ENCODE measurements at regions not wholly inside any gene's neighbourhood (a gene's known extent, or its start where the extent isn't known, plus 50 kb on each side); places are given as distances from the start of the nearest gene placed in this dataset.
A peak's percentile ranks its signal among the peaks of the same experiment; 100 is the strongest.

DNA sequence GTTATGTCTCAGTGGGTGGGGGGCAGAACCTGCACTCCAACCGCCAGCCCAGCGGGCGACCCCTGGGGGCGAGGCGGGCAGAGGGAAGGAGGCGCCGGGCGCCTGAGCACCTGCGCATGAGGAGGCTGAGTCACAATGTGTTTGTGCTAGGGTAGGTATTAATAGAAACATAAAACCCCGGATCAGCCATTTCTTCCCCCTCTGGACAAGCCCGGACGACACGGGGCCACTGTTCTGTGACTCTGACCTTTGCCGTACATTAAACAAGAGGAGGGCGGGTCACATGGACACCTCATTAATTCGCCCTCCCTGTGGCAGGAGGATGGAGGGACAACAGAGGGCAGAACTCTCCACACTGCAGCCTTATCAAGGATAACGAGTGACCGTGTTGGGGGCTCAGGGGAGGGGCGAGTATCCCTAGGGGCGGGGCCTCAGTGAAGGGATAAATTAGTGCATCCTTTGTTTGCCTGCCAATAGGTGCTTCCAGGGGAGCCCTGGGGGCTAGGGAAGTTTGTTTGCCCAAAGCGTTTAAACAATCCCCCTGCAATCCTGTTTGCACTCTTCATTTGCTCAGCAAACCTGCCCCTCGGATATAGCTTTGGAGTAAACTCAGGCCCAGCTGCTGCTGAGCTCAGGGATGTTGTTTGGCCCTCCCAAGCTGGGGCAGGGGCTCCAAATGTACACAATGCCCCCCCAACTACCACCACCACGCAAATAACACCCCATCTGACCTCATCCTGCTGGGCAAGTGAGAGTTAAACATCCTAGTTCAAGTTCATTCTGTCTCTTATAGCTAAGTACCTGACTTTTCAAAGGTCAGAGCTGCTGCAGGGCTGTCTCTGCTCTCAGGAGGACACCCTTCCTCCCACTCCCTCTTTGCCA is 171.2 kb upstream of the GLI2 start:
- intact Hi-C loops (cut with DNase I): no loop called here

DNA sequence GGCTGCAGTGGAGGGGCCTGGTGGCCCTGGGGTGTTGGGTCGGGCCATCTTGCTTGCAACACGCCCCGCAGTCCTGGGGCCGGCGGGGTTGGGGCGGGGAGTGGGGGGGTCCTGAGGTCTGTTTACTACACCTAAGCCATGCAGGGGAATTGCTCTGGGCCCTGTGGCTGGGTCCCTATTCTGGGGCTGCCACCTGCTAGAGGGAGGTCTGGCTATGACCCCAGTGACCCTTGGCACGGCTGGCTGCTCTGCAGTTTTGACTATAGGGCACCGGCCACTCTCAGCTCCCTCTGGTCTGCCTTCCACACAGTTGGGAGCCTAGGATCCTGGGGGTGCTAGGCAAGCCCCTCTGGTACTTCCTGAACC is 170.6 kb upstream of the GLI2 start:
- intact Hi-C loops (cut with DNase I): no loop called here
- no peak for ATAC-seq (ENCODE audit: poor library complexity)
- DNase-seq: no peak

More for the DNA sequence above, 171.2 kb upstream of the GLI2 start:
- no peak for DNase-seq
- ATAC-seq (ENCODE audit: poor library complexity): no peak

DNA sequence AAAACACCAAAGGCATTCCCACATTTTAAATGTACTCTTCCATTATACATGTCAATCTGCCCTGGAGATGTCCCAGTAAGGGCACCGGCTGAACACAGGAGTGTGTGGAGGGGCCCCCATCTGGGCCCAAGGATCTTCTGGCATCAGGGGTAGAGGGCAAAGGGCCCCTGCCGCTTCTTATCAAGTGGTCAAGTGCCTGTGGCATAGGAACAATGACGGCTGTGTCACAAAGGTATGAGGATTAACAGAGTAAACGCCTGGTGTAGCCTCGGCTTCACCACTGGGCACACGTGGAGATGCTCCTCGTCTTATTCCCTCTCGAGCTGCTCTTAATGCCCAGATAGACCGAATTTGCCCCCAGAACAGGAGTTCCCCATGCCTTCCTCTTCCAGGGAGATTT is 169.7 kb upstream of the GLI2 start:
- intact Hi-C loops (cut with DNase I): no loop called here
- peak; percentile 10 for ATAC-seq (ENCODE audit: poor library complexity)
- no peak for DNase-seq

DNA sequence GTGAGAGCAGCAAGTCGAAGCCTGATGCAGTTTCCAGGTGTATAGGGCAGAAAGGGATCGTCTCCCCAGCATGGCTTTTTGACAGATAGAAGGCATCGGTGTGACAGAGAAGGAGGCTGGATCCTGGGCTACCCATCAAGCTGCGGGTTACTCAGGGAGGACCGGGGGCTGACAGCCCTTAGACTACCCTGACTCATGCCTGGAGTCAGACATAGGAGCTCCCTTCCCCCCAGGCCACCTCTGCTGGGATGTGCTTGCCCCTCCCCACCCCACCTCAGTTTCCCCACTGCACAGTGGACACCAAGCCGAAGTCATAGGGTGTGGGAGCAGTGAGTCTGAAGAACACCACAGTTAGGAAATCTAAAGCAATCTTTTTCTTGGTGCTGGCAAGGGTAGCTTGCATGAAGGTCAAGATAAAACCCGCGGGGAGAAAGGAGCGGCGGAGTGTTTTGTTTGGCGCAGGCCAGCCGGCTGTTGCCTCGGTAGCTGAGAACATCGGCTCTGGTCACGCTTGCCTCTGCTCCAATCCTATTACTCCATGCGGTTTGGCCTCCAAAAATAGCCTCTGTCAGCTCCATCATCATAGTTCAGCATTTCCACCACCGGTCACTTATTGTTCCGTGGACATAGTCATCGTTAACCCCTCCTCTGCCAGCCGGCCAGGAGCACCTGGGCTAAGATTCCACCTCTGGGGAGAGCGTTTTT is 169.2 kb upstream of the GLI2 start:
- ATAC-seq (ENCODE audit: poor library complexity): peak; percentile 92
- intact Hi-C loops (cut with DNase I): no loop called here

DNA sequence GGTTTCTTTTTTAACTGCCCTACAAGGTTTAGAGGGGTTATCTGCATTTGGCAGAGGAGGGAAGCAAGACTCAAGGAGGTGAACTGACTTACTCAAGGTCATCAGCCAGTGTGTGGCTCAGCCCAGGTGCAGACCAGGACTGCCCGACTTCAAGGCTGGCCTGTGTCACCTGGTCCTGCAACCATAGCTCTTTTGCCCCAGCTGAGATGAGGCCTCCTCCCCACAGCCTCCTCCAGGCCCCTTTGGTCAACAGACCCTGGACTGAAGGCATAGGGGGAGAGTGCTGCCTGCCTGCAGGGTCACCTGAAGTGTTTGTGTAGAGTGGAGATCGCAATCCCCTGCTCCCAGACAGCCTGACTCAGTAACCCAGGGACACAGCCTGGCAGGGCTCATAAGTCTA is 168.5 kb upstream of the GLI2 start:
- intact Hi-C loops (cut with DNase I): no loop called here
- ATAC-seq (ENCODE audit: poor library complexity): peak; percentile 4

More for the DNA sequence above, 169.2 kb upstream of the GLI2 start:
- DNase-seq: peak; percentile 90

DNA sequence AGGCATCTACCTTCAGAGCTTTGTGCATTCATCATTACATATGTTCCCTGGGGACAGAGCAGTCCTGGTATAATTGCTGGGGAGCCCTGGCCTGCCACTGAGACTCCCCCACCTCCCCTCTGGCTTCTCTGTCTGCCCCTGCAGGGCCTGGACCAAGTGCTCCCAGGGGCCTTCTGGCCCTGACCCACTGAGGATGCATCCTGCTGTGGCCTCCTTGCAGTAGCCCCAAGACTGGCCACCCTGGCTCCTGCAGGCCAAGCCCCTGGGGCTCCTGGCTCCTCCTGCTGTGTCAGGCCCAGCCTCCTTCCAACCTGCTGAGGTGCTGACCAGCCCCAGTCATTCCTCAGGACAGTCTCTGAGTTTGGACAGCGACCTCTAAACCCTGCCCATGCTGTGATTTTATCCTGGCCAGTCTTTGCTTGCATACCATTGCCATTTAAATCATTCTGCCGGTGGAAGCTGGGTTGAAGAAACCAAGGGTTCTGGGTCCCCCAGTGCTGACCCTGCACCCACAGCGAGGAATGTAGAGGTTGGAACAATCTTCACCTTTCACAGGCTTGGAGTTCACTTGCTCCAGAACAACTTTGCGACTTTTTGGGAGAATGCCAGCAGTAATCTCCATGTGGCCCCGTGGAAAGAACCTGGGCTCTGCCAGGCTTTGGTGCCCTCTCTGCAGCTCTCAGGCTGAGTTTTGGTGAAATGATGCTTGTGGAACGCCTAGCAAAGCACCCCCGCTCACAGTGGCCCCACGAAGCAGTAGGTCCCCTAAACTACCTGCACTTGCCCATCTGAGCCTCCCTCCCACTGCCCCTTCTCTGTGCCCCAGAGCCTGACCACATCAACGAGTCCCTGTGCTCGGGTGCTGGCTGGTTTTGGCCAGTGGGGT is 167.3 kb upstream of the GLI2 start:
- no peak for ATAC-seq (ENCODE audit: poor library complexity)
- intact Hi-C loops (cut with DNase I): no loop called here
- DNase-seq: no peak

More for the DNA sequence above, 168.5 kb upstream of the GLI2 start:
- no peak for DNase-seq

DNA sequence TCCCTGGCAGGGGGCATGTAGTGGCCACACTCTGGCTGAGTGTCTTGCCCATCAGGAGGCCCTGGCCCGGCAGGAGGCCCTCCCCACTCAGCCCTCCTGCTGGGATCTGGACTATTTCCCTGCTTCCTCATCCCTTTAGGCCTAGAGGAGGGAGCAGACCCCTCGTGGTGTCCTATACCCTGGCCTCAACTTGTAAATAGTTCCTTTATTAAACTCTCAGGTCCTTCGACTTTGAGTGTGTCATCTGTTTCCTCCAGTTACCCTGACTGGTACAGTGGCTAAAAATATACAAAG is 166.7 kb upstream of the GLI2 start:
- DNase-seq (no peak), ATAC-seq (ENCODE audit: poor library complexity) (no peak)
- intact Hi-C loops (cut with DNase I): no loop called here

DNA sequence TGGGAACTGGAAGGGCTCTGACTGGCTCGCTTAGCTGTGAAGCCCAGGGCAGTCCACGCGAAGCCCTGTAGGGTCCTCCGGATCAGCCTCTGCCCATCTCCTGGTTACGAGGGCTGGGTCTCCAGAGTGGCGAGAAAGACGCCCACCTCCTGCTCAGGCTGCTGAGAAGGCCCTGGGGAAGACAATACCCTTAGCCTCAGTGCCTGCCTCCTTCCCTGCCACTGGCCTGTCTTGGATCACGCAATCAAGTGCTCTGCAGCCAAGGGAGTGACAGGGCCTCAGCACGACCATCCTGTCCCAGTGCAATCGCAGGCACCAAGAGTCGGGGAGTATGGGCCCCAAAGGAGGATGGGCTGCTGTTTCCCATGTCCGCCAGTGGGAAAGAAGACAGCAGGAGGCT is 165.7 kb upstream of the GLI2 start:
- ATAC-seq (ENCODE audit: poor library complexity) (no peak), DNase-seq (no peak)
- intact Hi-C loops (cut with DNase I): loop anchor here (10.0 kb wide), 1 partner anchor 125 kb away; no protein-coding TSS in a partner anchor

DNA sequence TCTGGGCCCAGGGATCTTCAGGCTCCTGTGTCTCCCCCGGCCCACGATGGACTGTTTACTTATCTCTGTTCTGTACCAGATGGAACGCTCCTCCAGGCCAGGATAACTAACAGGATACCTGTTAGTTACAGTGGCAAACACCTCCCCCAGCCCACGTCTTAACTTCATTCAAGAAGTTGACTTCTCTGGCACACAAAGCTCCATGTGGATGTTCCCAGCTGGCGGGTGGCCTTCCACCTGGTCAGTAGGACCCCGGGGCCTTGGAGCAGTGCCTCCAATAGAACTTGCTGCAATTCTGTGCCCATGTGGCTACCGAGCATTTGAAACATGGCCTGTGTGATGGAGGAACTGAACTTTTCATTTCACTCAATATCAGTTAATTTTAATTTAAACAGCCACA is 165.1 kb upstream of the GLI2 start:
- no peak for DNase-seq
- intact Hi-C loops (cut with DNase I): loop anchor here (10.0 kb wide), 1 partner anchor 126 kb away; no protein-coding TSS in a partner anchor
- ATAC-seq (ENCODE audit: poor library complexity): no peak

DNA sequence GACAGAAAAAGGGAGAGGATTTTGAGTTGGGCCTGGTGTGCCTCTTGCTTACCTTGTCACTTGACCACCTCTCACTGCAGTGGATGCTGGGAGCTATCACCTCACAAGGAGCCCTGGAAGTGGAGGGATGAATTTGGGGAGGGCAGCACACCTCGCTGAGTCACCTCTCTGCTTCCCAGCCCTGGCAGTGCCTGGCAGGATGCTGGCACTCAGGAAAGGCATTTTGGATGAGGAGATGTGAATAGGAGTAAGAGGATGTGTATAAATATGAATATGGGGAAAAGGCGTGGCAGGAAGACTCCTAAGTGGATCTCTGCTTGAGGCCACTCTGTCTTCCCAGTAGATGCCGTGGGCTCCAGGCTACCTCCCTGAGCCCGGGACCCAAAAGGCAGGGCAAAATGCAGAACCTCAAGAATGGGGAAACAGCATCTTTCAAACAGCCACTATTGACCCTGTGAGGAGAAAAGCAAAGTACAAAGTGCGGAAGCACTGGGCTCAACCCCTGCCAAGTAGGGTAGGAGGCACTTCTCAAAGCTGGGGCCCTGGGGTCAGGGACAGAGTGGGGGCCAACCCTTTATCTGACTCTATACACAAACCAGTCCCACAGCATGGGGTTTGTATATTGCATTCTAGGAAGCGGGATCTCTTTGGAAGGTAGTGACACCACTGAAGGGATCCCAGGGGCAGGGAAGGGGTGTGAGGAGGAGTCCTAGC is 164.5 kb upstream of the GLI2 start:
- ATAC-seq (ENCODE audit: poor library complexity) (no peak), DNase-seq (peak; percentile 16)
- intact Hi-C loops (cut with DNase I): loop anchor here (10.0 kb wide), 1 partner anchor 126 kb away; no protein-coding TSS in a partner anchor

DNA sequence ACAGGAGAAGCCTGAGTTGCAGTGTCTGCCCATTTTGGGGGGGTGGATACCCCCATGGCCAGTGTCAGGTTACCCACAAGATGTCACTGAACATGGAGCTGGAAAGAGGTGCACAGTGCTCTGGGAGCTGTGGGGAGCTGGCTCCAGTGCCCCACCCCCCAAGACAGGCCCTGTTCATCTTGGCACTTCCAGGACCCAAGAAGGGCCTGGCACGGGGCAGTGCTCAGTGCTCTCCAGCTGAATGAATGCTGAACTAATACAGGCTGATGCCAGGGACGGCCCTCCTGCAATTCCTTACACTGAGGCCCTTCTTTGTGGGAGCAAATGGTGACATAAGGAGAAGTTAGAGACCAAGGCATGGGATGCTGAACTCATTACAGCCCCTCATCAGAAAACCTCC is 163.4 kb upstream of the GLI2 start:
- intact Hi-C loops (cut with DNase I): loop anchor here (10.0 kb wide), 1 partner anchor 127 kb away; no protein-coding TSS in a partner anchor

DNA sequence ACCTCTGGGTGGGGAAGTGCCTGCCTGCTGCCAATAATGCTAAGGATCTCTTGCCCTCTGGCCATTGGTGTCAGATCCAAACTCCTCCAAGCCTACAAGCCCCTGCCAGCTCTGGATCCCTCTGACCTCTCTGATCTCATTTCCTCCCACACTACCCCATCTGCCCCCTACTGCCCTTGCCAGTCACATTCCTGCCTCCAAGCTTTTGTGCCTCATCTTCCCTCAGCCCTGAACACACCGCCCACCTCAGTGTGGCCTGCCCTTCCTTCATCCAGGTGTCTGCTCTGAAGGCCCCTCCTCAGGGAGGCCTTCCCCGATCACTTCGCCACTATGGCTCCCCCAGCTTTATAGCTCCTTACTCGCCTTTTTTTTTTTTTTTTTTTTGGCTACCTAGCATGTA is 161.0 kb upstream of the GLI2 start:
- intact Hi-C loops (cut with DNase I): loop anchor here (10.0 kb wide), 1 partner anchor 130 kb away; no protein-coding TSS in a partner anchor
- DNase-seq (peak; percentile 10), ATAC-seq (ENCODE audit: poor library complexity) (no peak)

More for the DNA sequence above, 163.4 kb upstream of the GLI2 start:
- DNase-seq (peak; percentile 9), ATAC-seq (ENCODE audit: poor library complexity) (no peak)

DNA sequence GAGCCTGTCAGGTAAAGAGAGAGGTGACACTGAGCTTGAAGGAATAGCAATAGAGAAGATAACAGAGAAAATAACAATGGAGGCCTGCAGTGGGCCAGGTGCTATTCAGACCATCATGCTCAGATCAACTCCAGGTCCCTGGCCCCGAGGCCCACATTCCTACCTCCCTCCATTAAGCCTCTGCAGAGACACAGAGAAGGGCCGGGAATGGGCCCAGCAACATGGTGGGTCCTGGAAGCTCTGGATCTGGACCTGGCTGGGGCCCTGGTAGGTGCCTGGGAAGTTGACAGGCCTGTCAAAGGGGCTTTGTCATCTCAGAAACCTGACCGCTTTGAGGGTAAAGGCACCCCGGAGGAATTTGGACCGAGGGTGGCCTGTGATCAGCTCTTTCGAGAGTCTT is 159.7 kb upstream of the GLI2 start:
- DNase-seq: peak; percentile 27
- intact Hi-C loops (cut with DNase I): loop anchor here (10.0 kb wide), 1 partner anchor 131 kb away; no protein-coding TSS in a partner anchor
- ATAC-seq (ENCODE audit: poor library complexity): no peak

DNA sequence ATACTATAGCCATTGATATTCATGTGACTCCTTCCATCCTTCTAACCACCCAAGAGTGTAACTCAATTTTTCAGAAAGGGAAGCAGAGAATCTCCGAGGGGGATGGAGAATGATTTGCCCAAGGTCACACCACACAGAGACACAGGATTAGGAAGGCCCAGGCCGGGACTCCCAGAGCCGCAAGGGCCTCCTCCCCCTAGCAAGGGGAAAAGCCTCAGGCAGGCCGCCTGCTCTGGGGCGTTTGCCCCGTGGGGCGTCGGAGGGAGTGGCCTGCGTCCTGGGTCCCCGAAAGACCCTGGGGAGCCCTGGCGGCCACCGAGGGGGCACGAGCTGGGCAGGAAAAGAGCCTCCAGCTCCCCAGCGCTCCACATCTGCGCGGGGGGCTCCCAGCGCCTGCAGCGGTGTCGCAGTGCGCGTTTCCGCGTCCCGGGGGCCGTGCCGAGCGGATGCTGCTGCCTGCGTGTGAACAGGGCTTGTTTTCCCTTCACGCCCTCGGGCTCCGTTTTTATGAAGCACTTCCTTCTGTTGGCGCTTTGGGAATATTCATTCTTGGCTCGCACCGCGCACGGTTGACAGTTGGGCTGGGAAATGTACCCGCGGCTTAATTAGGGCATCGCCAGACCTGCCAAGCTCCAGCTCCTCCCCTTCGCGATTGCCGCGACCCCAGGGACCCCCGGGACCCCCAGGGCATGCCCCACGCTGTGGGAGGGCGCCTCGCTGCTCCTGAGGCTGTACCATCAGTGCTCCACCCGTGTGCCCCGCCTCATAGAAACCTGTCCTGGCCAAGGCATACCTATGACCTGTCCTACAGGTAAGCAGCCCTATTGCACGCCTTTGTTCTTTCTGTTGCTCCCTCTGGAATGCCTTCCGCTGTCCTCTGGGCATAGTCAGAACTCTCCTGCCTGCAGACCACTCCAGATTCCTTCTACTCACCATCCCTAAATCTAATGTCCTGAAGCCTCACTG is 158.9 kb upstream of the GLI2 start:
- DNase-seq (peak; percentile 74), ATAC-seq (ENCODE audit: poor library complexity) (peak; percentile 73)
- intact Hi-C loops (cut with DNase I): loop anchor here (10.0 kb wide), 1 partner anchor 132 kb away; no protein-coding TSS in a partner anchor

DNA sequence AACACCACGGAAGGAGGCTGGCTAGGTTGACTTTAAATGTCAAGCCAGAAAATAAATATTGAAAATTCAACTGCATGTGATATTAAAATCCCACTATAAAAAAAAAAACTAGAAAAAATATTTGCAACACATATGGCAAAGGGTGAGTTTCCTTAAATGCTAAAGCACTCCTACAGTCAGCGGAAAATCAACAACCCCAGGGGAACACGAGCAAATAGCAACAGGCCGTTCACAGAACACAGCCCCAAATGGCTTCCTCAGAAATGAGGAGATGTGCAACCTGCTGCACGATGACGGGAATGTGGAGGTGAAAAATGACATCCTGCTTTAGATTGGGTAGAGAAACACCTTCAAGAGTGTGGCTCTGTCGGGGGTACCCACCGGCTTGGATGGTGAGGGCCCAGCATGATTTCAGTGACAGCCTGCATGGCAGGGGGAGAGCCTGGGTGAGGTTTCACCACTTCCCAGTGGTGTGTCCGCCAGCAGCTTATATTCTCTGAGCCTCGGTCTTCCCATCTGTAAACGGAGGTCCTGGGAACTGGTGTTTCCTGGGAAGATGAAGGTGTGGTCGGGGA is 157.9 kb upstream of the GLI2 start:
- ATAC-seq (ENCODE audit: poor library complexity) (no peak), DNase-seq (peak; percentile 34)
- intact Hi-C loops (cut with DNase I): loop anchor here (10.0 kb wide), 1 partner anchor 133 kb away; no protein-coding TSS in a partner anchor

DNA sequence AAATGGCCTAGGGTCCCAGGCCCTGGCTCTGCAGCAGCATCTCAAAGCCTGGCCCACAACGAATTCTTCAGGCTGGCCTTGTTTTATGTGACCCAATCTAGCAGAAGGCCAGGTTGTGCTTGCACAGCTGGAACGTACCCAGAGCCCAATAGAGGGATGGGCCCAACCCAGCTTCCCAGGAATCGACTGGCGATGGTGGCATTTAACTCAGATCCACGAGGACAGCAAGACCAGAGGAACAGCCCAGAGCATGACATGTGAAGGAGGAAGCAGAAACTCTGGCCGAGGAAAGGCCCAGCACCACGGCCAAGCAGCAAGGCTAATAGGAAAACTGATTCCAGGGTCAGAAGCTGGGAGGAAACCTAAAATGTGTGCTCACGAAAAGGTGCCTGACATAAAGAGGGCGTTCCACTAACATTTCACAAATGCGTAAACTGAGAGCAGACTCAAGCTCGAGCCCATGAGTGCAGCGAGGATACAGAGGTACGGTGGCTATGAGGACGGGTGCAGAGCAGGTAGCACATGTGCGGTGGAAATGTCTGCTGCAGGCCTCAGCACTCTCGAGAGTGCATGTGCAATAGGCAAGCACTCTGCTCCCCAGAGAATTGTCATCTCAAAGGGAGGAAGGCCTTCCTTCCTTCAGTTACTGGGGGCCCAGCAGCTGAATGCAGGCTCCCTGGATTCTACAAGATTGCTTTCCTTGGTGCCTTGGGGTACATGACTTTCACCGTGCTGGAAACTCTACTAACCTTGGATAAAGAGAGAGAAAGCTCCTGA is 156.9 kb upstream of the GLI2 start:
- no peak for ATAC-seq (ENCODE audit: poor library complexity)
- intact Hi-C loops (cut with DNase I): loop anchor here (10.0 kb wide), 1 partner anchor 134 kb away; no protein-coding TSS in a partner anchor
- peak; percentile 17 for DNase-seq

Measured in Right ventricle myocardium superior (tissue), 1 donor.